ENCODE measurements at regions not wholly inside any gene's neighbourhood (a gene's known extent, or its start where the extent isn't known, plus 50 kb on each side); places are given as distances from the start of the nearest gene placed in this dataset.

DNA sequence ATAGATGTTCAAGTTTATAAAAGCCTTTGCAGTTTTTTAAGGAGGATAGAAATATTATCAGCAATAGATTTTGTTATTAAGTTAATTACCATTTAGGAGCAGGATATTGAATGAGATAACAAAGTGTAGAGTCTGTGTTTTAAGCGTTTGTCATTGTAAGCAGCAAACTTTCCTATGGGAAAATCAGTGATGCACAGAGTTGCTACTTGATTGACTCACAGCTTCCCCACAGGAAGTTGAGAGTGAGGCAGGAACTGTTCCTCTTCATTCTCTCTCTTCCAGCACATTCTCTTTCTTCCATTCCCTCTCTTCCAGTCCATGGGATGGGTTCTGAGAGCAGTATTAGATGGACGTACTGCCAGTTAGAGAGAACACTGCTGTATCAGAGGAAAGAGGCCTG is 867.7 kb upstream of the AGA start:
- no peak for DNase-seq

DNA sequence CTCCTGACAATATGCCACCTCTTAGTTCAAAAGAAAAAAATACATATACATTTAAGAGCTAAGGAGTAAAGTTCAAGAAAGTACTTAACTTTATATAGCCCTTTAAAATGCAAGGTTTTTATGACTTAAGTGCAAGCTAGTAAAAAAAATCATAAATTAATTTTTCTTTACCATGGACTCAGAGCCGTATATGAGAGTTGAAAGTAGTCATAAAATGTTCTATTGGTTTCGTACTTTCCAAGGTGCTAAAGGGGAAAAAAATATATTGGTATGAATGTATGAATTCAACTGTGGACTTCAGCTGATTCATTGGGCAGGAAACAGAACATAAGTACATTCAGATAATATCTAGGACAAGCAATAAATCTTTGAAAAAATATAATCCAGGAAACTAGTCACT is 869.8 kb upstream of the AGA start:
- DNase-seq, result no peak

DNA sequence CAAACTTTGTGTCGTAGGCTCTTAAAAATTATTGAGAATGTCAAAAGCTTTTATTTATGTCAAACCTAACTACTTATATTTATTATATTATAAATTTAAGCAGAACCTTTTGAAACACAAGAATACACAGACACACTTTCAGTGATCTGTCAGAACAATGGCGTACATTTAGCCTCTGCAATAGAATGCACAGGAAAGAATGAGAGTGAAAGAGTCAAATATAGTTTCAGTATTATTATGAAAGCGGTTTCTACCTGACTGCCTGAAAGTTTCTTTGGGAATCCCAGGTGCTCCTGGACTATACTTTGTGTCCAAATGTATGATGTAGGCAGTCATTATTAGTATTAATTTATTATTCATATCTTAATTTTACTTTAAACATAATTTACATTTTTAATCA is 872.0 kb upstream of the AGA start:
- DNase-seq, result no peak

DNA sequence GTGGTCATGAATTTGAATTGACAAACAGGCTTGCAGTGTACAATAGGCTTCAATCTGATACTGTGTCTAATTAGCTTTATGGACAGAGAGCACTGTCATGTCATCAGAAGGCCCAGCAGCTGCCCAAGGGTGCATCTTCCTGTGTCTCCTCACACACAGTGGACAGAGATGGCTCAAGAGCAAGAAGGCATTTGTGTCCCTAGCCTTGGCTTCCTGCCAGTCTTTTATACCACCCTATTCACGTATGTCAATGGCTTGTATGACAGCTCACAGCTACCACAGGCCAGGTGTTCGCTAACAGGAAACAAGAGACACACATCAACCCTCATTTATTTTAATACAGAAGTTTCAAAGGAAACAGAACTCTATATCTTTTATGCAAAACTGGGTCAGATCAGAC is 874.0 kb upstream of the AGA start:
- no peak for DNase-seq

DNA sequence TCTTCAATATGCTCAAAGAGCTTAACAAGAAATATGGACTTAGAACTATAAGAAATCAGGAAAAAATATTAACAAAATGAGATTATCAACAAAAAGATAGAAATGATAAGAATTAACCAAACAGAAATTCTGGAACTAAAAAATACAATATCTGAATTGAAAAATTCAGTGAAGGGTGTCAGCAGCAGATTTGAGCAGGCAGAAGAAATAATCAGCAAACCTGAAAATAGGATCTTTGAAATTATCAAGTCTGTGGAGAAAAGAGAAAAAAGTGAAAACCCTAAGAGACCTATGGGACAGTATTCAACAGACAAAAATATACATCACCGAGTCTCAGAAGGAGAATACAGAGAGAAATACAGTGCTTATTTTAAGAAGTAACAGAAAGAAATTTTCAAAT is 877.8 kb upstream of the AGA start:
- DNase-seq, result no peak

DNA sequence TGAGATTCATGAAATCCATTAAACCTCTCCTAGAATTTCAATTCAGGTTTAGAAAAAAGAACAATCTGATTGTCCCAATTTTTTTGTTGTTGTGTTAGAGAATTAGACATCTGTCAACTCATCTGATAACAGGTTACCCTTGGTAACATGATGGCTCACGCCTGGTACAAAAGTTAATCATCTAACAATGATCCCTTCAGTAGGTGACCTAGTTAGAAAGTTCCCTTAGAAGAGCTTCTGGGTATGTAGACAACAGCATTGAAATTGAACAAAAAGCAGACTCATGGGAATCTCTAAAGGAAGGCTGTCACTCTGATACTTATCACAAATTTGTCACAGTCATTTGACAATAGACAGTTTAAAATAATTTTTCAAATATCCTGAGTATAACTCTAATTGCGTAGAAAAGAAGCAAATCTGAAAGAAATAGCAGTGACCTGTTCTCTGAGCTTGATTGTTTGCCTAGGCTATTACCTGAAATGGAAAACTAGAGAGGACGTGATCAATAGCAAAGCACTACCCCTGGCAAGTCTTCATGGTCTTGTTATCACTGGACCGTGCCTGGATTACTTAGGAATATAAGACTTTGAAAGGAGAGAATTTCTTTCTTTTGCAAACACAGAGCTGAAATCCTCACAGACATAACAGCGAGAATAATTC is 880.4 kb upstream of the AGA start:
- no peak for DNase-seq

DNA sequence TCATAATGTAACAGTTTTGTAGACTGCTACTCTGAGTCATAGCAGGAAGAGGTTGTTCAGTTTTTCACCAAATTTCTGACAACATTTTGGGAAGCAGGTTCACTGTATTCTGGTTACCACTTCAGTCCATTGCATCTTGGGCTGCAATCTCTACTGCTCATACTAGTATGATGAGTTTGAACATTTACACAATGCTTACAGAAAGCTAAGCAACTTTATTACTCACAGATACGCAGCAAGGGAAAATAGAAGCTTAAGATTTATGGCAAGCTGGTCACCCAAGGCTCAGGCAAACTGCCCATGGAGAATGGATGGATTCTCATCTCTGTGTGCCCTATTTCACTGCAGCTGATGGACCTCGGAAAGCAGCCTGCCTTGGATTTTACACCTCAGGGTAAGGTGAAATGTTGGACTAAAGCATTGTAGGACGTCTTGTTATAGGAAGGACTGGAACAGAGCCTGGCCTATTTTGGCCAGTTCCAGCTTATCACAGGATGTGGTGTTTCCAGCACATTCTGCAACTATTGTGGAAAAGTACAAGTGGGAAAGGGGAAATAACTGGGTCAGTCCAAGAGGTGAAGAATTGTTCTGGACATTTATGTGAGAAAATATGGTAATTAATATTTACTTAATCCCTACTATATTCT is 887.1 kb upstream of the AGA start:
- DNase-seq, result no peak

DNA sequence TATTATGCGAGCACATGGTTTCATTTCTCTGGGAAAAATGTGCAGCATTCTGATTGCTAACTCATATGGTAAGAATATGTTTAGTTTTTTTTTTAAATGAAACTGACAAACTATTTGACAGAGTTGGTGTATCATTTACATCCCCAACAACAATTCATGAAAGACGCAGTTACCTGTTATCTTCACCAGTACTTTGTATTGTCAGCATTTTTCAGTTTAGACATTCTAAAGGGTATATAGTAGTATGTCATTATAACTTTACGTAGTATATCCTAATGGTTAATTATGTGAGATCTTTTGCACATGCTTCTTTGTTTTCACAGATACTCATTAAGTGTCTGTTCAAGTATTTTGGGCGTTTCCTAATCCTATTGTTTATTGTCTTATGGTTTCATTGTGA is 891.1 kb upstream of the AGA start:
- DNase-seq, result no peak

DNA sequence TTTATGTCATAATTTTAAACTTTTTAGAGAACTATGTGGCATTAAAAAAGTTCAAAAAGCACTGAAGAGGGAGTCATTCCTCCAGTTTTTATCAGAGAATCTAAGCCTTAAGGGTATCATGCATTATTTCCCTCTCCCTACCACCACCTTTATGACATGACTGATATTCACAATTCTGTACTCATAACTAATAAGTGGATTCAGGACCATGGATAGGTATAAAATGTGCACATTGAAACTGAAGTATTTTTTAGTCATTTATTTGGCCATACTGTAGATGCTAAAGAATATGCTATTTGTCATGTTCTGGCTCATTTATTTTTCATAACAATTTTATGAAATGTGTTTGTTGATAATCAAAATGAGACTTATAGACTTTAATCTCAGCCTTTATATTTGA is 897.5 kb upstream of the AGA start:
- DNase-seq, result no peak

DNA sequence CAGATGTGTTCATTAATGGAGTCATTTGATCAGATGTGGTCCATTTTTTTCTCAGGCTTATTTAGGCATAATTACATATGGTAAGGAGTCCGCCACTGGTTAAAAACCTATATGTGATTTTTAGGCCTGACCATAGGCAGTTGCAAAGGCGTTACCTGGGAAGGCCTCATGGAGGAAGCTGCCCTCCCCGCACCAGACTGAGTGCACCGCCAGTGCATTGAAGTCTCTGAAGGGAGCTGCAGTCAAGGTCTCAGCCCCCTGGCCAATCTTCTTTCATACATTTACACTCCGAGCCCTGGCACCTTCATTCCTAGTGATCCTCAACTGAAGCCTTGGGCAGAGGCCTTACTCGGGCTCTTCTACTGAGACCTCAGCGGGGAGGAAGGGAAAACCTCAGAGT is 898.2 kb upstream of the AGA start:
- no peak for DNase-seq

DNA sequence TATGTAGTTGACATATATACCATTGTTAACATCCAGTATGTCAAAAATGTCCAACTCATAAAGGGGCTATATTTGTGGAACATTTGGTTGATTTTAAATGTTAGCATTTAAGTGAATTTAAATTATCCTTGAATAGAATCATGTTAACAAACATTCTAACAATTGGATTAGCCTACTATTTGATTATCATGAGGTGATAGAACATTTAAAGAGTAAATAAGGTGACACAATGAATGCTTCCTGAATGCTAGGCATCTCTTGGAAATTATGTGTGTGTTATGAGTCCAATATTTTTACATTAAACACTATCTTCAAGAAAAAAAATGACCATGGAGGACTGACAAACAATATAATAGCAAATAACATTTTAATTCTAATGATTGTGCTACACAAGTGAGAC is 901.9 kb upstream of the AGA start:
- no peak for DNase-seq

DNA sequence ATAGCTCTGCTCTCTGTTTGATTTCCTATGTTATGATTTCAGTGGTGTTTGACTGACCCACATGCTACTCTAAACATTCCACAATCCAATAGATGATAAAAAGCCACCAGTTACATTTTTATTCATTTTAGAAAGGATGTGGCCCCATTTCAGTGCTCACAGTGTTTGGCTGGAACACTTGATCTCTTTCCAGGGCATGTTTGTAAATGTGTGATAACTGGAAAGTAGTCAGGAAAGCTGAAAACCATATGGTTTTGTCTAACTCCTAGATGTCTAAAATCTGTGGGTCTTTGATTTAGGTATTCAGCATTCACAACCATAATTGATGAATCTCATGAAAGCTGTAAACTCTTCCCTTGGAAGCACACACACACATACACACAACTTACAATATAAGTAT is 904.9 kb upstream of the AGA start:
- DNase-seq, result no peak

DNA sequence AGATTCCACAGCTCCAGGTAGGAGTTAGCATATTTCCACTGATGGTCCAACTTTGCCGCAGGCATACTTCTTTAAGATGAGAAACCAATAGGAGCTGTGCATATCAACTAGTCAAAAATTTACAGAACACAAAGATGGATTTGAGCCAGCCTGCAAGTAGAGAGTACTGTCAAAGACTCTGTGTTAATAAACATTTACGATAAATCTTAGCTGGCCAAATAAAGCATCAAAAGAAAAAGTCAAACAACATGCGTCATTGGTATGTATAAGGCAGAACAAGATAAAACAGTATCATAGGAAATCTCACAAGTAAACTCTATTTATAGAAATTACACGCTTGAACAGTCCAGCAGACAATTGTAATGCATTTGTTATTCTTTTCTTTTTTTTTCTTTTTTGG is 907.4 kb upstream of the AGA start:
- DNase-seq, result no peak

DNA sequence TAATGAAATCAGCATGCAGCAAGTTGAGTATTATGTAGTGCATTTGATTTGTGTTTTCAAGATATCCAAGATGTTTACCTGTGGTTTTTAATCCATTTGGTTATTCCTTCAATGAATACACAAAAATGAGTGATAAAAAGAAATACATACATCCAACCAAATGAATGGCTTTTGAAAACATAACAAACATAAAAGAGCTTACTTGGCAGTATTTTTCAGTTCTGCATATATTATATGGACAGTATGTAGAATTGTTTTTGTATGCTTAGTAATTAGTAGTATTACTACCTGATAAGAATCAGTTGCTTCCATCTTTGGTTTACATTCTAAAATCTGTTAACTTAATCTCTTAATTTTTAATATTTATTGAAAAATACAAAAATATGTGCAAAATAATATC is 908.9 kb upstream of the AGA start:
- DNase-seq, result no peak

DNA sequence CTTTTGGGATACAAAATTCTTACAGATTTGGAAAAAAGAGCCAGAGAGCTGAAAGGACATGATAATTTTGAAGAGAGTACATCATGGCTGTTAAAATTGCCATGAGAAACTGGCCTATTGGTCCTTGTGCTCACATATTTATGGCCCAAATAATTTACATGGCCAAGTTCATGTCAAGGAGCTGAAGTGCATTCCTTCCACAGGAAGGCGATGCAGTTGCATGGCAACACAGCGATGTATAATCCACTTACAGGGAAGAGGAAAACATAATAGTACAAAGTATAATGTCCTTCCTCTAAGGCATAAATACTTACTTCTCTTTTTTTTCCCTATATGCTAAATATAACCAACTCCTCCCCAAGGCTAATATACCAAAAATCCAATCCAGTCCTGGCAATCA is 914.5 kb upstream of the AGA start:
- no peak for DNase-seq

DNA sequence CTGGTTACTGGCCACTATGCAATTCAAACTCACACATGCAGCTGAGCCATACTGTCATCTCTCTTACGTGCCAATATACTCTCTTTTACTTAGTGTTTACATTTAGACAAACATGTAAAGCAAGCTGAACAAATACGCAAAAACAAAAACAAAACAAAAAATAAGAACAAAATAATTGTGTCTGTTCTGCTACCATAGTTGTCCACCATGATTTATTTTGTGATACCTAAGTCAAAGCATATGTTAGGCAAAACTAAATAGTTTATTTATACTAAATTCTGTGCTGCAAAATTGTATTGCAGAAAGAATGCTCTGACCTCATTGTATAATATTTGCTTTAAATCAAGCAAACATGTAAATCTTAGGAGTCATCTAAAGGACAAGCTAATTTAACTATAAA is 943.2 kb upstream of the AGA start:
- DNase-seq, result no peak

DNA sequence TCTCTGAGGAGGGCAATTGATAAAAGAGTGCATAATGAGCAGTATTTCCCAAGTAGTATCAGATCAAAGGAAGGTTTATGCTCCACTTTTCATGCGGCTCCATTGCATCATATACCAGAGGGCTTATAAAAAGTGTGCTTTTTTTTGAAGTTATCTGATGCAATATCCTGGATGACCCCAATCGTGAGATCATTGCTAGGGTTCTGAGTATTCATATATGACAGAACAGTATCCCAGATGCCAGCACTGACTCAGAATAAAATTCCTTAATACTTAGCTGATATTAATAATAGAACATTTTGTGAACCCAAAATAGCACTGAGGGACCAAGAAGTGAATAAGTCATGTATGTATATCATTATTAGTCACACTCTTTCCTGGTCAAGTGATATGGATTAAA is 945.5 kb upstream of the AGA start:
- DNase-seq, result no peak

DNA sequence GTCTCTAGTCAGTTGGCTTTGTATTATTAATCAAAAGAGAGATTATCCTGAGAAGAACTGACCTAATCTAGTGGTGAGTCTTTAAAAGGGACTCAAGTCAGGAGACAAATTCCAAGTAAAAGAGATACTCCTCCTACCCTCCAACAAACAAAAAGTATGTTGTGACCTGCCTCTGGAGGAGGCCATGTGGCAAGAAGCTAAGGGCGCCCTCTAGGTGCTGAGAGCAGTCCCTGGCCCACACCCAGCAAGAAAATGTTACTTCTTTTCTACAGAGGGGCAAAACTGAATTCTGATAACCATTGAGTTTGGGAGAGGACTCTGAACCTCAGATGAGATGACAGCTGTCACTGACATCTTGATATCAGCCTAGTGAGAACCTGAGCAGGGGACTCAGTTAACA is 953.6 kb upstream of the AGA start:
- DNase-seq, result no peak

DNA sequence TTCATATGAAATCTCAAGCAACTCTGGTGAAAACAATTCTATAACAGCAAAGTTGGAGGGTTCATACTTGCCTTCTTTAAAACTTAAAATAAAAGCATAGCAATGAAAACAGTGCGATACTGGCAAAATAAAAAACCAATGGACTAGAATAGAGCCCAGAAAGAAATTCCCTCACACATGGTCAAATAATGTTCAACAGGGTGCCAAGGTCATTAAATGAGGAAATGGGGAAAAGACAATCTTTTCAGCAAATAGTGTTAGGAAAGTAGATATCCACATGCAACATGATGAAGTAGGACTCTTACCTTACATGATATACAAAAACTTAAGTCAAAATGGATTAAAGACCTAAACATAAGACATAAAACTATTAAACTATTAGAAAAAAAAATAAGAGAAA is 970.2 kb upstream of the AGA start:
- no peak for DNase-seq

DNA sequence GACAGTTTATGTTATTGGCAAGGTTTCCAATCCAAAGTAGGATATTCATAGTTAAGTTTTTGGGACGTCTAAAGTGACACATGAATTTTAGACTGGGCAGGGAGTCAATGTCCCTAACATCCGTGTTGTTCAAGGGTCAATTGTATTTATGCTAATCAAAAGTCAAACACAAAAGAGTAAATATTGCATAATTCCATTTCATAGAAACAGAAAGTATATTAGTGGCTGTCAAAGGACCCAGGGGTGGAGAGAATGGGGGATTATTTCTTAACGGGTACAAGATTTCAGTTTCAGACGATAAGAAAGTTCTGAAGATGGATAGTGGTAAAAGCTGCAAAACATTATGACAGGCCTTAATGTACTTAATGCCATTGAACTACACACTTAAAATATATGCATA is 971.8 kb upstream of the AGA start:
- DNase-seq, result no peak

DNA sequence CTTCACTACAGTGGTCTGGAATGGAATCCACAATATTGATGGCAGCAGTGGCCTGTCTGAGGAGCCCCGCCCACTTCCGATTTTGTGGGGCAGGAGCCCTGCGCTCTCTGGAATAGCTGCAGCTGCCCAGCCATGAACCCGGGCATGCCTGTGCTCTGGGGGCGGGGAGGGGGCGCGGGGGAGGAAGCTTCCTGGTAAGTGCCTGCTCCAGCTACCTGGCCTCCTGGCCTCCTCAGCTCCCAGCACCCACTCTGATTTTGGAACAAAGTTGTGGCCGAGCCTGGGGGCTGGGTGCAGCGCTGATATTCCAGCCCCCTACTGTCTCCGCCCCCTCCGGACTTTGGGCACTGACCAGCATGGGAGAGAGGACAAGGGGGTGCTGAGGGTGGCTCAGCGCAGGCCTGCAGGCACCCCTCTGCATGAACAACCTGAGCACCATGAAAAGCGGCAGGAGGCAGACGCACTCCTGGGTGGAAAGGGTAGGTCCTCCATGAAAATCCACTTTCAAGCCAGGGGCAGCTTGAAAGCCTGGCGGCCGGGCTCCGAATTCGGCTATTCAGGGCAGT is 972.7 kb upstream of the AGA start:
- DNase-seq, result no peak

DNA sequence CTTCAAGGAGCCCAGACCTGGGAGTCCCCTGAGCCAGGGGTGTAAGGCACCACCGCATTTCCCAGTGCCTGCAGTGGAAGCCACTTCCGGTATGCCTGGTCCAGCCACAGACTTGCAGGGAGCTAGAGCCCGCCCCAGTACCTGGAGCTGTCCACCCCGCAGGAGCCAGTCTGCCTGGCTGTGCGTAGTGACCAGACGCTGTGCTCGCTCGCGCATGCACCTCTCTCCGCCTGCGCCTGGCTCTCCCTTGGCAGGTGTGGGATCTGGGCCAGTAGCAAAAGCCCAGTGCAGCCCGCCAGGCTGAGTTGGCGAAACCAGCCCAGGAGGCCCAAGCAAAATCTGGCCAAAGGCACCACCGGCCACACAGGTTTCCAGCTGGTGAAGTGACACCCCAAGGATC is 973.7 kb upstream of the AGA start:
- DNase-seq, result no peak

DNA sequence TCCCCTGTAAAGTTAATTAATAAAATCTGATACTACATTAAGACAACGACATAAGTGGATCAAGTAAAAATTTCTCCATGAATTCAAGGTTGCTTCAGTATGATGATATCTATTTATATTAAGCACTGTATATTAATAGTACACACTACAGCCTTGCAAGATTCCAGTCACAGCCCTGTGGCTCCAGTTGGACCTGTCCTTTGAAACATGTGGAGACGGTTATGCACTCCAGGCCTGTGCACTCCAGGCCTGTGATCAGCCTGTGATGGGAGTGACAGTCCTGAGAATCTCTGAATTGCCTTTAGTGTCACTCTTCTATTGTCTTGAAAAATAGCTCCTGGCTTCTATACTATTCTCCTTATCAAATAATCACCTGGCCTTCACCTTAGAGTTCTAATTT is 981.1 kb upstream of the AGA start:
- no peak for DNase-seq

DNA sequence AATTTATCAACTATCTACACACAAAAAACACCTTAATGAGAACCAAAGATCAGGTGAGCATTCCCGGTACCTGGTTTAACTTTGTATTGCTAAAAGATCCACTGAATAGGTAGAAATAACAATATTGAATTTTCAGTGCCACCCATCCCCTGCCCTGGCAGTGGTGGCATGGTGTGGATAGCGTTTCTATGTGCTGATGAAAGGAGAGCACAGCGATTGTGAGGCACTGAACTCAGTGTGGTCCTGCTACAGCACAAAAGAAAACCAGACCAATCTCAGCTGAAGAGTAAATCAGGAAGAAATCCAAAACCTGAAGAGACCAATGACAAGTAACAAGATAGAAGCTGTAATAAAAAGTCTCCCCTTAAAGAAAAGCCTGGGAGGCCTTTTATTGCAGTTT is 984.6 kb upstream of the AGA start:
- no peak for DNase-seq

DNA sequence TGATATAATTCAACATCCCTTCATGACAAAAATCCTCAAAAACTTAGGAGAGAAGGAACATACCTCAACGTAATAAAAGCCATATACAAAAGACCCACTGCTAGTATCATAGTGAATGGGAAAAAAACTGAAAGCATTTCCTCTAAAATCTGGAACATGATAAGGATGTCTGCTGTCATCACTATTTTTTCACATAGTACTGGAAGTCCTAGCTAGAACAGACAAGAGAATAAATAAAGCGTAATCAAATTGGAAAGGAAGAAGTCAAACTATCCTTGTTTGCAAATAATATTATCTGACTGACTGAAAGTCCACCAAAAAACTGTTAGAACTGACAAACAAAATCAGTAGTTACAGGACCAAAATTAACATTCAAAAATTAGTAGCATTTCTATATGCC is 985.4 kb upstream of the AGA start:
- DNase-seq, result no peak

Data from NCI-H526 (cell line).